Stomach (tissue), 8 donors: ENCODE measurements at regions not wholly inside any gene's neighbourhood (a gene's known extent, or its start where the extent isn't known, plus 50 kb on each side); places are given as distances from the start of the nearest gene placed in this dataset.
"Not testable (repeated sequence)": the region's sequence is repeated elsewhere in the genome, so short reads cannot be mapped to it uniquely, and the experiment has no call there.

ENCODE experiments used
- DNase-seq, 2 donors: peaks; one replicate each; pipeline versions ENCODE4 v3.0.0 to v3.0.0-alpha.2; 2013 to 2019
- H3K27ac ChIP-seq, 5 donors: fragments of 200-600 bp in 4 of 5; sonication (generic) in 4 of 5; one replicate each; pipeline ENCODE4 v1.5.1; 2013 to 2019; ENCODE audit warnings: mild to moderate bottlenecking in 1 of 5, moderate library complexity in 1 of 5
- H3K27me3 ChIP-seq, 3 donors: fragments of 200-600 bp; sonication (generic); one replicate each; pipeline ENCODE4 v1.5.1; 2017 to 2019; ENCODE audit warnings: mixed run types in 1 of 3
- H3K36me3 ChIP-seq, 4 donors: fragments of 200-600 bp; sonication (generic); 1 replicate in 3 of 4; 2 replicates in 1 of 4; pipeline ENCODE4 v1.5.1; 2016 to 2019
- H3K4me1 ChIP-seq, 4 donors: fragments of 200-600 bp; sonication (generic); one replicate each; pipeline ENCODE4 v1.5.1; 2016 to 2019
- H3K4me3 ChIP-seq, 4 donors: fragments of 200-600 bp; sonication (generic) in 3 of 4; one replicate each; pipeline ENCODE4 v1.5.1; 2016 to 2019; ENCODE audit warnings: mild to moderate bottlenecking in 1 of 4
- H3K9me3 ChIP-seq, 4 donors: fragments of 200-600 bp; sonication (generic); one replicate each; pipeline ENCODE4 v1.5.1; 2016 to 2019
- CTCF ChIP-seq, 7 experiments: fragments of 450-650 bp in 4 of 7; fragments of 200-600 bp in 3 of 7; sonication (generic) in 3 of 7; IDR thresholded peaks; one replicate each; pipeline ENCODE4 v1.5.1; 2016 to 2019; ENCODE audit warnings: antibody characterized with exemption in 7 of 7, control low read depth in 2 of 7, mild to moderate bottlenecking in 1 of 7
- EP300 ChIP-seq: sonication (generic); formaldehyde crosslinking; IDR thresholded peaks from one replicate; pipeline ENCODE4 v1.6.1; 2017; ENCODE audit warnings: antibody characterized with exemption
- POLR2A ChIP-seq, 4 donors: fragments of 450-650 bp; IDR thresholded peaks; one replicate each; pipeline ENCODE4 v1.6.1; 2016; ENCODE audit warnings: antibody characterized with exemption in 4 of 4, control low read depth in 2 of 4, mild to moderate bottlenecking in 1 of 4, moderate library complexity in 1 of 4
- POLR2AphosphoS5 ChIP-seq, 3 donors: sonication (generic); formaldehyde crosslinking; IDR thresholded peaks; one replicate each; pipeline ENCODE4 v1.6.1; 2016; ENCODE audit warnings: antibody characterized with exemption in 3 of 3
- WGBS, 5 donors: extraction: QIAGEN DNeasy Blood & Tissue Kit in 3 of 5; methylation state at CpG; one replicate each; pipeline versions ENCODE4 v1.1.5 to v1.1.7; 2013 to 2018; 5-methylcytosine and 5-hydroxymethylcytosine counted together
- intact Hi-C: fragments of 100-400 bp; cut with DNase I; formaldehyde crosslinking; loops from one replicate; pipeline ENCODE4 v1.15.1; 2023; ENCODE audit warnings: low total_unique reads
- donor health status: healthy with polysubstance abuse.
- donor health status: Bipolar disorder and iron deficiency.
- donor health status: healthy.

- Histone ChIP-seq H3K9me3 (no peaks in the 10 kb centered on the region), H3K27me3 (no peaks in the 10 kb centered on the region), H3K27ac (no peak overlapping the region), H3K4me1 (no peaks in the 10 kb centered on the region), H3K36me3 (no peaks in the 10 kb centered on the region), H3K4me3 (no peak overlapping the region)
- intact Hi-C loops = no loop called here
- 66 to 74% (median 68%) methylated on average over 2 of the region's 2 CpGs for WGBS, 5 donors
- DNase-seq = peak in 1 of 2 donors; percentile 31
- TF ChIP-seq CTCF (IDR thresholded peaks at IDR 0.05) (no peak), POLR2AphosphoS5 (IDR thresholded peaks at IDR 0.05) (no peak), EP300 (no peak)
Observed at GRCh38 chr13:104944176-104944575, 1591.3 kb downstream of the EFNB2 start.

- TF ChIP-seq CTCF (IDR thresholded peaks at IDR 0.05) = no peak
- Histone ChIP-seq H3K27ac (no peak overlapping the region), H3K36me3 (no peaks in the 10 kb centered on the region), H3K4me1 (no peaks in the 10 kb centered on the region), H3K9me3 (no peaks in the 10 kb centered on the region), H3K4me3 (no peak overlapping the region), H3K27me3 (no peaks in the 10 kb centered on the region)
- intact Hi-C loops = no loop called here
- WGBS, 5 donors = 69 to 77% (median 75%) methylated on average over 3 of the region's 3 CpGs
- no peak for DNase-seq
Observed at GRCh38 chr13:104943331-104943730, 1592.1 kb downstream of the EFNB2 start.

- no peak overlapping the region for H3K4me3 ChIP-seq
- DNase-seq = no peak
- intact Hi-C loops = no loop called here
- H3K4me1 ChIP-seq = no peaks in the 10 kb centered on the region
- 69 to 85% (median 81%) methylated on average over 7 of the region's 7 CpGs for WGBS, 5 donors
- TF ChIP-seq EP300 (no peak), POLR2AphosphoS5 (IDR thresholded peaks at IDR 0.05) (no peak), CTCF (IDR thresholded peaks at IDR 0.05) (no peak)
- H3K27ac ChIP-seq = no peak overlapping the region
- no peaks in the 10 kb centered on the region for H3K36me3 ChIP-seq
- peaks cover 0 to 6% (median 0%) of the 10 kb centered on the region in 4 donors for H3K9me3 ChIP-seq
- no peaks in the 10 kb centered on the region for H3K27me3 ChIP-seq
Observed at GRCh38 chr13:104937881-104938280, 1597.6 kb downstream of the EFNB2 start.

- Histone ChIP-seq H3K27ac (no peak overlapping the region), H3K9me3 (peaks cover 0 to 6% (median 0%) of the 10 kb centered on the region in 4 donors), H3K4me1 (no peaks in the 10 kb centered on the region), H3K4me3 (no peak overlapping the region), H3K27me3 (no peaks in the 10 kb centered on the region), H3K36me3 (no peaks in the 10 kb centered on the region)
- TF ChIP-seq POLR2A (IDR thresholded peaks at IDR 0.05) (no peak), EP300 (no peak), POLR2AphosphoS5 (IDR thresholded peaks at IDR 0.05) (no peak)
- 46 to 65% (median 50%) methylated on average over 2 of the region's 2 CpGs for WGBS, 5 donors
- intact Hi-C loops = no loop called here
- no peak for DNase-seq
Observed at GRCh38 chr13:104936304-104936703, 1599.2 kb downstream of the EFNB2 start.

- H3K4me1 ChIP-seq, H3K9me3 ChIP-seq, intact Hi-C loops, DNase-seq, H3K27me3 ChIP-seq, H3K36me3 ChIP-seq, H3K4me3 ChIP-seq, H3K27ac ChIP-seq: not testable (repeated sequence)
- WGBS, 5 donors = 45 to 100% (median 77%) methylated on average over 1 of the region's 1 CpG
Observed at GRCh38 chr13:104920513-104920912, 1614.9 kb downstream of the EFNB2 start.

GRCh38 chr13:104920091-104920490, 1615.4 kb downstream of the EFNB2 start:
- Histone ChIP-seq H3K27ac (no peak overlapping the region), H3K9me3 (no peaks in the 10 kb centered on the region), H3K4me1 (no peaks in the 10 kb centered on the region), H3K27me3 (no peaks in the 10 kb centered on the region), H3K36me3 (no peaks in the 10 kb centered on the region), H3K4me3 (no peak overlapping the region)
- TF ChIP-seq POLR2A (IDR thresholded peaks at IDR 0.05) (no peak), POLR2AphosphoS5 (IDR thresholded peaks at IDR 0.05) (no peak)
- intact Hi-C loops = no loop called here
- WGBS, 5 donors = 75 to 94% (median 93%) methylated on average over 4 of the region's 4 CpGs
- no peak for DNase-seq
